Rectal smooth muscle tissue (tissue), 1 donor: ENCODE measurements at regions not wholly inside any gene's neighbourhood (a gene's known extent, or its start where the extent isn't known, plus 50 kb on each side); places are given as distances from the start of the nearest gene placed in this dataset.
"Not testable (repeated sequence)": the region's sequence is repeated elsewhere in the genome, so short reads cannot be mapped to it uniquely, and the experiment has no call there.

ENCODE experiments used
- H3K27ac ChIP-seq: one replicate; pipeline ENCODE4 v1.7.0; 2013; ENCODE audit warnings: low read depth, low read length, inconsistent platforms
- H3K27me3 ChIP-seq: one replicate; pipeline ENCODE4 v1.7.0; 2013; ENCODE audit warnings: low read length; ENCODE audit not compliant: control insufficient read depth, insufficient read depth
- H3K36me3 ChIP-seq: one replicate; pipeline ENCODE4 v1.7.0; 2013; ENCODE audit warnings: low read length; ENCODE audit not compliant: control insufficient read depth, insufficient read depth
- H3K4me1 ChIP-seq: one replicate; pipeline ENCODE4 v1.7.0; 2013; ENCODE audit warnings: low read length; ENCODE audit not compliant: control insufficient read depth, insufficient read depth
- H3K4me3 ChIP-seq: one replicate; pipeline ENCODE4 v1.7.0; 2013; ENCODE audit warnings: low read length
- H3K9ac ChIP-seq: one replicate; pipeline ENCODE4 v1.7.0; 2013; ENCODE audit warnings: low read length

- Histone ChIP-seq H3K36me3 (no peaks in the 10 kb centered on the region), H3K9ac (no peak overlapping the region), H3K4me3 (no peak overlapping the region), H3K4me1 (no peaks in the 10 kb centered on the region), H3K27me3 (no peaks in the 10 kb centered on the region), H3K27ac (no peak overlapping the region)
These were observed 68.0 kb downstream of the CBLN4 start for GRCh38 chr20:55937283-55937682.

DNA sequence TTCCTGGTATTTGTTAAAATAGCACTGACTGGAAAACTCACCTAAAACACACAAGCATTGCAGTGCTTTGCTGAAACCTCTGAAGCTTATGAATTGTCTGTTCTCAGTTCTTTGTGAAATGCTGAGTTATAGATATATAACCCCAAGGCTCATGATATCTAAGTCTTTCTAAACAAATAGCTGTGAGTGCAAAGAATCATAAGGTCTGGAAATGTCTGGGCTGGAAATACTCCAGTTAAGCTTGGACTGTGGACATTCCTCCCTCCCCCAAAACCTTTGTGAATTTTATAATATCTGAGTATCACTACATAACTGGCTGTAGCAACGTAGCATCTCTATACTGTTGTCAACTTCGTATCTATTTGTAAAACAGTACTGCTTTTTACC is 69.1 kb downstream of the CBLN4 start:
- Histone ChIP-seq H3K27me3 (no peaks in the 10 kb centered on the region), H3K27ac (no peak overlapping the region), H3K4me3 (no peak overlapping the region), H3K36me3 (no peaks in the 10 kb centered on the region), H3K9ac (no peak overlapping the region), H3K4me1 (no peaks in the 10 kb centered on the region)

GRCh38 chr20:55935448-55936208 is 69.7 kb downstream of the CBLN4 start:
- no peaks in the 10 kb centered on the region for H3K36me3 ChIP-seq
- no peak overlapping the region for H3K27ac ChIP-seq
- H3K9ac ChIP-seq = no peak overlapping the region
- no peaks in the 10 kb centered on the region for H3K4me1 ChIP-seq
- H3K4me3 ChIP-seq = no peak overlapping the region
- no peaks in the 10 kb centered on the region for H3K27me3 ChIP-seq

GRCh38 chr20:55934146-55934545 is 71.2 kb downstream of the CBLN4 start:
- Histone ChIP-seq H3K27me3 (no peaks in the 10 kb centered on the region), H3K4me3 (no peak overlapping the region), H3K36me3 (no peaks in the 10 kb centered on the region), H3K27ac (no peak overlapping the region), H3K4me1 (no peaks in the 10 kb centered on the region), H3K9ac (no peak overlapping the region)

- not testable (repeated sequence) for H3K4me1 ChIP-seq, H3K4me3 ChIP-seq, H3K9ac ChIP-seq, H3K27ac ChIP-seq, H3K27me3 ChIP-seq, H3K36me3 ChIP-seq
These were observed 74.4 kb downstream of the CBLN4 start for GRCh38 chr20:55930876-55931275.

DNA sequence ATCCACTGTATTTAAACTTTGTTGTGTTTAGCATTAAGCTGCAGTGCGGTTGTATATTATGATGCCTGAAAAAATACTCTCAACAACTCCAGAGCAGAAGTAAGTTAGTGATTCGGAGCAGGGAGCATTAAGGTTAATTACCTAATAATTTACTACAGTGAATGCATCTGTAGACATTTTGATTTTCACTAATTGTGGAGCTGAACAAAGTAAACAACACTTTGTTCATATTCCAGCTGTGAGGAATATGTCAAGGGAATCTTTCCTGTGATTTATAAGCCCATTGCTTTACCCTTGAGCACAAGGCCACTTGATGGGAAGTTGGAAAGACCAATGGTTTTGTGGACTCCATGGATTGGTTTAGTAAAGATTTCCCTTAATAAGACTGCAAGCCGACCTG is 77.1 kb downstream of the CBLN4 start:
- H3K27me3 ChIP-seq = no peaks in the 10 kb centered on the region
- H3K9ac ChIP-seq = no peak overlapping the region
- H3K4me1 ChIP-seq = no peaks in the 10 kb centered on the region
- H3K36me3 ChIP-seq = no peaks in the 10 kb centered on the region
- H3K27ac ChIP-seq = no peak overlapping the region
- H3K4me3 ChIP-seq = no peak overlapping the region

DNA sequence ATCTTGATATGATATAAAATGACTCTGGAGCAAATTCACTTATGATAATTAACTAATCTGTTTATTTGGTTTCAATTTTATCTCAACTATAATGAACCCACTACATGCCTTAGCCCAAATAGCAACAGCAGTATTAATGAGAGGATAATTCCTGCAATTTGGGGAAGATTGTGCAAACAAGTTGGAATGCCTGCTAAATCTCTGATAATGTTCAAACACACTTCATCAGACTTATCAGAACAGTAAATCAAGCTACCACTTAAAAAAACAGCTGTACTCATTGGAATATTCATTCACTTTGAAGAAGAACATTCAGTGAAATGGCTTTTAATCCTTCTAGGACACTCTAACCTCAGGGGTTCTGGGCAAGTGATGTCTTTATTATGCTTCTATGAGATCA is 85.4 kb downstream of the CBLN4 start:
- no peak overlapping the region for H3K9ac ChIP-seq
- H3K4me1 ChIP-seq = no peaks in the 10 kb centered on the region
- H3K4me3 ChIP-seq = no peak overlapping the region
- no peak overlapping the region for H3K27ac ChIP-seq
- no peaks in the 10 kb centered on the region for H3K27me3 ChIP-seq
- H3K36me3 ChIP-seq = no peaks in the 10 kb centered on the region

DNA sequence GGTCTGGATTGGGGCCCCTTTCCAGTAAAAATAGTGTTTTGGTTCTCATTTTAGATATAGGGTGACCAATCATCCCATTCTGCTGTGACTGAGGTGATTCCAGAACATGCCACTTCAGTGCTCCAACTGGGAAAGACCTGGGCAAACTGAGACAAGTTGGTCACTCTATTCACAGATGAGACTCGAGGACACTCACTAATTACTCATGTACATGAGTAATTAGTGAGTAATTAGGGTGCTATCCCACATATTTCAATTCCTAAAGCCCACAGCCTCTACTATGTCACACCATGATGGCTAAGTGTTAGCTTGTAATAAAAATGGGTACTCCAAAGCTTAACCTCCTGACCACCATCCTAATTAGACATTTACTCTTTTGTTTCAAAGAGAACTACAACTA is 86.0 kb downstream of the CBLN4 start:
- Histone ChIP-seq H3K4me3 (no peak overlapping the region), H3K27ac (no peak overlapping the region), H3K36me3 (no peaks in the 10 kb centered on the region), H3K9ac (no peak overlapping the region), H3K4me1 (no peaks in the 10 kb centered on the region), H3K27me3 (no peaks in the 10 kb centered on the region)

GRCh38 chr20:55918471-55918870 is 86.8 kb downstream of the CBLN4 start:
- Histone ChIP-seq H3K4me1 (no peaks in the 10 kb centered on the region), H3K27ac (no peak overlapping the region), H3K36me3 (no peaks in the 10 kb centered on the region), H3K4me3 (no peak overlapping the region), H3K27me3 (no peaks in the 10 kb centered on the region), H3K9ac (no peak overlapping the region)

DNA sequence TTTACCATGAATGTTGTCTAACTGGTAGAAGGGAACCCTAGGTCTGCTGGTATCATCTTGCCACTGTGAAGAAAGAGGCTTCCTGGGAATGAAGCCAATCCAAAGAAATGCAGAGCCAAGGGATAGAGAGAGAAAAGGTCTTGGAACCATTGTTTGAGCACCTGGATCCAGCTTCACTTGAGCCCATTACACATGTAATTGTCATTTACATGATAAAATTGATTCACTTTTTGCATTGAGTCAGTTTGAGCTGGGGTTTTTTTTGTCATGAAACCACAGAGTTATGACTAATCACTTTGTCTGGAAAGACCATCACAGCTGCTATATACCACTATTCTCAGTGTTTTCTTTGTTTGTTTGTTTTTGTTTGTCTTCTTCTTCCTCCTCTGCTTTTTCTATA is 112.3 kb downstream of the CBLN4 start:
- Histone ChIP-seq H3K27ac (no peak overlapping the region), H3K36me3 (no peaks in the 10 kb centered on the region), H3K27me3 (no peaks in the 10 kb centered on the region), H3K9ac (no peak overlapping the region), H3K4me1 (no peaks in the 10 kb centered on the region), H3K4me3 (no peak overlapping the region)

DNA sequence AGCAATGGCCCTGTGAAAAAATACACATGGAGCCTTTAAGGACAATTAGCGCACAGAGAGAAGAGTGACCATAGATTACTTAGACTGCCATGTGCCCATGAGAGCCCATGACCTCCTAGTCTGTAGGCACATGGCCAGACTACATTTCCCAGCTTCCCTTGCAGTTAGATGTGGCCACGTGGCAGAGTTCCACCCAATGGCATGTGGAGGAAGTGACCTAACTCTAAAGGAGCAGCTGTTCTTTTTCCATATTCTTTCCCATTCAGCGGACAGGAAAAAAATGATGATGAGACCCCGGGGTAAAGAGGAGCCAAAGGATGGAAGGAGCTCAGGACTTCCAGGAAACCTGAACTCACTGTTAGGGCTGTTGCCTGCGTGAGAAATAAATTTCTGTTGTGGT is 116.6 kb downstream of the CBLN4 start:
- no peak overlapping the region for H3K9ac ChIP-seq
- no peaks in the 10 kb centered on the region for H3K4me1 ChIP-seq
- H3K4me3 ChIP-seq = no peak overlapping the region
- H3K27ac ChIP-seq = no peak overlapping the region
- H3K27me3 ChIP-seq = no peaks in the 10 kb centered on the region
- no peaks in the 10 kb centered on the region for H3K36me3 ChIP-seq

DNA sequence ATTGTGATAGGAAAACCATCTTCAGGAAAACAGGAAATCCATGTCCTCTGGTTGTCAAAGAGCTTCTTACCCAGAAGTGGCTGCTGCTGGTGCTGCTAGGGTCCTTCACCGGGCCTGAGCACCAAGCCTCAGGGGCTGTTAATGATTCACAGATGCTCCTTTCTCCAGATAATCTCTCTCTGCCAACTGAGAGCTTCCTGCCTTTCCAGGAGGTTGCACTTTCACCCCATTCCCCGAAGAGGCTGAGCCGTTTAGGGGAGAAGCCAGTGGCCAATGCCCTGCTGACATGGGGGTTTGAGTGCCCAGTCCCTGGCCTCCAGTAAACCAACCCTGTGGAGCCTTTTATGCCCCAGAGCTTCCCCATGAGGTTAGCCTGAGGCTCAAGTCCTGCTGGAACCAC is 122.4 kb downstream of the CBLN4 start:
- H3K27me3 ChIP-seq = no peaks in the 10 kb centered on the region
- no peaks in the 10 kb centered on the region for H3K36me3 ChIP-seq
- no peak overlapping the region for H3K4me3 ChIP-seq
- H3K9ac ChIP-seq = no peak overlapping the region
- no peaks in the 10 kb centered on the region for H3K4me1 ChIP-seq
- no peak overlapping the region for H3K27ac ChIP-seq

DNA sequence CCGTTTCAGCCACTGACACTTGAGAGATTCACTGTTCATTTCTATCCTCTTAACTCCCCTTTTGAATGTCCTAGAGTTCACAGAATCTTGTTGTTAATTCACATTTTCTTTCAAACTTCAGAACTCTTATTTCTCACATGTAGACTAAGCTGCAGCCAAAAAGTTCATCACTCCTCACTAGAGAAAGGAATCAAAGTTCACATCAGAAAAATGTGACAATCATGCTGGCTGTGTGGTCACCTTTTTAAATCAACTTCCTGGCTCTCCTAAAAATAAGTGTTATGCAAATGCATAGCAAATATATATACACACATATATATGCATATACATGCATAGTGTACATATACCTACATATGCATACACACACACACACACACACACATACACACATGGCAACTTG is 123.0 kb downstream of the CBLN4 start:
- no peaks in the 10 kb centered on the region for H3K27me3 ChIP-seq
- H3K4me3 ChIP-seq = no peak overlapping the region
- H3K36me3 ChIP-seq = no peaks in the 10 kb centered on the region
- no peak overlapping the region for H3K27ac ChIP-seq
- no peaks in the 10 kb centered on the region for H3K4me1 ChIP-seq
- no peak overlapping the region for H3K9ac ChIP-seq
